Esophagus (tissue), 2 donors: ENCODE measurements at regions not wholly inside any gene's neighbourhood (a gene's known extent, or its start where the extent isn't known, plus 50 kb on each side); places are given as distances from the start of the nearest gene placed in this dataset.
"Not testable (repeated sequence)": the region's sequence is repeated elsewhere in the genome, so short reads cannot be mapped to it uniquely, and the experiment has no call there.

Experiments used
- H3K27ac ChIP-seq, 2 donors: one replicate each; pipeline ENCODE4 v1.5.1; 2013; ENCODE audit warnings: low read depth in 2 of 2, mild to moderate bottlenecking in 2 of 2, inconsistent platforms in 1 of 2, low read length in 1 of 2, moderate library complexity in 1 of 2
- H3K27me3 ChIP-seq, 2 donors: one replicate each; pipeline ENCODE4 v1.6.1; 2013; ENCODE audit warnings: low read length in 2 of 2, control low read depth in 1 of 2, mild to moderate bottlenecking in 1 of 2; ENCODE audit not compliant: insufficient read depth in 2 of 2, control insufficient read depth in 1 of 2
- H3K36me3 ChIP-seq, 2 donors: one replicate each; pipeline ENCODE4 v1.6.1; 2013; ENCODE audit warnings: low read length in 1 of 2; ENCODE audit not compliant: control insufficient read depth in 2 of 2, insufficient read depth in 2 of 2
- H3K4me1 ChIP-seq, 2 donors: one replicate each; pipeline ENCODE4 v1.6.1; 2013; ENCODE audit warnings: low read length in 1 of 2; ENCODE audit not compliant: control insufficient read depth in 2 of 2, insufficient read depth in 2 of 2
- H3K4me3 ChIP-seq, 2 donors: one replicate each; pipeline ENCODE4 v1.5.1; 2013; ENCODE audit warnings: low read length in 2 of 2, mild to moderate bottlenecking in 2 of 2, low read depth in 1 of 2, moderate library complexity in 1 of 2
- H3K9me3 ChIP-seq, 2 donors: one replicate each; pipeline ENCODE4 v1.6.1; 2013; ENCODE audit warnings: mild to moderate bottlenecking in 2 of 2, low read depth in 1 of 2, low read length in 1 of 2, moderate library complexity in 1 of 2; ENCODE audit not compliant: control insufficient read depth in 2 of 2, insufficient read depth in 1 of 2
- WGBS, 2 donors: extraction: QIAGEN DNeasy Blood & Tissue Kit; methylation state at CpG; one replicate each; pipeline ENCODE4 v1.1.7; 2013; 5-methylcytosine and 5-hydroxymethylcytosine counted together
- donor health status: healthy with polysubstance abuse.
- donor health status: Bipolar disorder and iron deficiency.

GRCh38 chr4:86472377-86473019 is 112.6 kb upstream of the MAPK10 start:
- Histone ChIP-seq H3K27ac (no peak overlapping the region), H3K27me3 (no peaks in the 10 kb centered on the region), H3K4me1 (no peaks in the 10 kb centered on the region), H3K4me3 (no peak overlapping the region), H3K9me3 (no peaks in the 10 kb centered on the region), H3K36me3 (no peaks in the 10 kb centered on the region)
- WGBS, 2 donors: 81 to 83% methylated on average over 1 of the region's 1 CpG

GRCh38 chr4:86478151-86478550 is 116.0 kb upstream of the PTPN13 start:
- H3K9me3 ChIP-seq, H3K27me3 ChIP-seq, H3K36me3 ChIP-seq, H3K4me3 ChIP-seq, H3K27ac ChIP-seq, H3K4me1 ChIP-seq: not testable (repeated sequence)
- WGBS, 2 donors: 94 to 95% methylated on average over 4 of the region's 4 CpGs

GRCh38 chr4:86481440-86481839 is 112.7 kb upstream of the PTPN13 start:
- no peak overlapping the region for H3K27ac ChIP-seq
- H3K9me3 ChIP-seq: no peaks in the 10 kb centered on the region
- H3K4me3 ChIP-seq: no peak overlapping the region
- WGBS, 2 donors: 40 to 51% methylated on average over 1 of the region's 1 CpG
- no peaks in the 10 kb centered on the region for H3K4me1 ChIP-seq
- H3K27me3 ChIP-seq: no peaks in the 10 kb centered on the region
- no peaks in the 10 kb centered on the region for H3K36me3 ChIP-seq

- Histone ChIP-seq H3K27me3 (no peaks in the 10 kb centered on the region), H3K27ac (no peak overlapping the region), H3K4me1 (no peaks in the 10 kb centered on the region), H3K36me3 (no peaks in the 10 kb centered on the region), H3K4me3 (no peak overlapping the region), H3K9me3 (no peaks in the 10 kb centered on the region)
- 29 to 38% methylated on average over 5 of the region's 5 CpGs for WGBS, 2 donors
Measured at GRCh38 chr4:86482306-86483172, 111.6 kb upstream of the PTPN13 start.

GRCh38 chr4:86483173-86483490 is 111.0 kb upstream of the PTPN13 start:
- Histone ChIP-seq H3K4me1 (no peaks in the 10 kb centered on the region), H3K36me3 (no peaks in the 10 kb centered on the region), H3K27ac (no peak overlapping the region), H3K27me3 (no peaks in the 10 kb centered on the region), H3K4me3 (no peak overlapping the region), H3K9me3 (no peaks in the 10 kb centered on the region)
- WGBS, 2 donors: 39 to 42% methylated on average over 2 of the region's 2 CpGs

- WGBS, 2 donors: 72 to 85% methylated on average over 2 of the region's 2 CpGs
- Histone ChIP-seq H3K4me3 (no peak overlapping the region), H3K27ac (no peak overlapping the region), H3K9me3 (no peaks in the 10 kb centered on the region), H3K27me3 (no peaks in the 10 kb centered on the region), H3K4me1 (no peaks in the 10 kb centered on the region), H3K36me3 (no peaks in the 10 kb centered on the region)
Measured at GRCh38 chr4:86483773-86484172, 110.3 kb upstream of the PTPN13 start.

- WGBS, 2 donors: 83 to 90% methylated on average over 3 of the region's 3 CpGs
Measured at GRCh38 chr4:86484241-86484640, 109.9 kb upstream of the PTPN13 start.

GRCh38 chr4:86487738-86488348 is 106.3 kb upstream of the PTPN13 start:
- Histone ChIP-seq H3K9me3 (no peaks in the 10 kb centered on the region), H3K4me3 (no peak overlapping the region), H3K27me3 (no peaks in the 10 kb centered on the region), H3K4me1 (no peaks in the 10 kb centered on the region), H3K27ac (no peak overlapping the region), H3K36me3 (no peaks in the 10 kb centered on the region)
- WGBS, 2 donors: 93 to 95% methylated on average over 3 of the region's 3 CpGs

More at GRCh38 chr4:86484241-86484640, 109.9 kb upstream of the PTPN13 start:
- H3K4me1 ChIP-seq: no peaks in the 10 kb centered on the region
- H3K4me3 ChIP-seq: no peak overlapping the region
- H3K27me3 ChIP-seq: no peaks in the 10 kb centered on the region
- no peak overlapping the region for H3K27ac ChIP-seq
- no peaks in the 10 kb centered on the region for H3K36me3 ChIP-seq
- no peaks in the 10 kb centered on the region for H3K9me3 ChIP-seq

- no peak overlapping the region for H3K4me3 ChIP-seq
- peaks cover 0 to 4% of the 10 kb centered on the region in 2 donors for H3K4me1 ChIP-seq
- H3K27me3 ChIP-seq: no peaks in the 10 kb centered on the region
- H3K27ac ChIP-seq: no peak overlapping the region
- H3K36me3 ChIP-seq: no peaks in the 10 kb centered on the region
- H3K9me3 ChIP-seq: no peaks in the 10 kb centered on the region
Measured at GRCh38 chr4:86493460-86493859, 100.7 kb upstream of the PTPN13 start.
